MM.1S (cell line): ENCODE measurements at regions not wholly inside any gene's neighbourhood (a gene's known extent, or its start where the extent isn't known, plus 50 kb on each side); places are given as distances from the start of the nearest gene placed in this dataset.

Experiments
- DNase-seq: peaks from one replicate; pipeline ENCODE4 v3.0.0-alpha.2; 2015
- H2AFZ ChIP-seq: fragments of 300-600 bp; sonication (generic); 2 replicates; pipeline ENCODE4 v1.6.0; 2016; ENCODE audit warnings: antibody characterized with exemption, low read length
- H3F3A ChIP-seq: fragments of 300-600 bp; sonication (generic); 2 replicates; pipeline ENCODE4 v1.6.1; 2016; ENCODE audit warnings: mild to moderate bottlenecking, antibody characterized with exemption, low read length, moderate library complexity, mixed read lengths; ENCODE audit not compliant: insufficient read depth
- H3K27ac ChIP-seq: fragments of 300-600 bp; sonication (generic); 2 replicates; pipeline ENCODE4 v1.5.1; 2016; ENCODE audit warnings: mild to moderate bottlenecking, low read length
- H3K27me3 ChIP-seq: fragments of 300-600 bp; sonication (generic); replicated peaks from 2 replicates; pipeline ENCODE4 v1.6.0; 2016; ENCODE audit warnings: low read length; ENCODE audit not compliant: insufficient read depth
- H3K36me3 ChIP-seq: fragments of 300-600 bp; sonication (generic); replicated peaks from 2 replicates; pipeline ENCODE4 v1.6.1; 2016; ENCODE audit warnings: mild to moderate bottlenecking, low read length, mixed read lengths; ENCODE audit not compliant: insufficient read depth
- H3K4me1 ChIP-seq: fragments of 300-600 bp; sonication (generic); 2 replicates; pipeline ENCODE4 v1.6.1; 2016; ENCODE audit warnings: low read length, mixed read lengths
- H3K4me2 ChIP-seq: fragments of 300-600 bp; sonication (generic); 2 replicates; pipeline ENCODE4 v1.6.0; 2016; ENCODE audit warnings: low read depth, low read length
- H3K4me3 ChIP-seq: fragments of 300-600 bp; sonication (generic); 2 replicates; pipeline ENCODE4 v1.5.1; 2016; ENCODE audit warnings: low read length, mixed read lengths
- H3K79me2 ChIP-seq: fragments of 300-600 bp; sonication (generic); 2 replicates; pipeline ENCODE4 v1.6.1; 2016; ENCODE audit warnings: mixed run types, low read length, mixed read lengths
- H3K9ac ChIP-seq: fragments of 300-600 bp; sonication (generic); 2 replicates; pipeline ENCODE4 v1.6.1; 2016; ENCODE audit warnings: low read length, mixed read lengths
- H3K9me2 ChIP-seq: fragments of 300-600 bp; sonication (generic); replicated peaks from 2 replicates; pipeline ENCODE4 v1.6.1; 2016; ENCODE audit warnings: mild to moderate bottlenecking, low read length, mixed read lengths; ENCODE audit not compliant: insufficient read depth
- H3K9me3 ChIP-seq: fragments of 300-600 bp; sonication (generic); replicated peaks from 2 replicates; pipeline ENCODE4 v1.6.1; 2016; ENCODE audit warnings: mild to moderate bottlenecking, low read length, mixed read lengths; ENCODE audit not compliant: insufficient read depth
- H4K20me1 ChIP-seq: fragments of 300-600 bp; sonication (generic); 2 replicates; pipeline ENCODE4 v1.6.1; 2016; ENCODE audit warnings: mild to moderate bottlenecking, low read length, moderate library complexity, mixed read lengths; ENCODE audit not compliant: insufficient read depth
- CTCF ChIP-seq: fragments of 300-600 bp; sonication (generic); IDR thresholded peaks from 2 replicates; pipeline ENCODE4 v1.5.1; 2016; ENCODE audit warnings: antibody characterized with exemption, low read length, mixed read lengths
- EZH2 ChIP-seq: fragments of 300-600 bp; sonication (generic); optimal IDR thresholded peaks from 2 replicates; pipeline ENCODE3; 2017; ENCODE audit warnings: low read depth, mild to moderate bottlenecking, antibody characterized with exemption, low read length, mixed read lengths
- EZH2phosphoT487 ChIP-seq: fragments of 300-600 bp; sonication (generic); IDR thresholded peaks from 2 replicates; pipeline ENCODE4 v1.6.1; 2018; ENCODE audit warnings: antibody characterized with exemption, low read length

DNA sequence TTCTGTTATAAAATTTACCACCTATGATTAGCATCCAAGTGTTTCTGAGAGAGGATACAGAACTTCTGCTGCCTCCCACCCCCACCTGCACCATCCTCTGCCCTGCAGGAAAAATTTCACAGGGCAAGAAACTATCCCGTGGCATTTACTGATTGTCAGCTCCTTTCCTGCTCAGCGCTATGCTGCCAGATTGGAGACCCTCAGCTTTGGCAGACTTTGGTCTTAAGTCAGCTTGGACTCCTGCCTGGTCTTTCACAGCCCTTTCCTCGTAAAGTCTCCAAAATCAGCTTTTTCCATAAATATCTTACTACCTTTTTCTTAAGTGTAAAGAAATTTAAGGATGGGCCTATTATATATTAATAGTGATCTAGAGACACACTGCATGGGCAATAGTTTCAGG is 239.9 kb upstream of the ADAMTS9 start:
- TF ChIP-seq EZH2 = no peak
- no peak for TF ChIP-seq EZH2phosphoT487
- no peak for TF ChIP-seq CTCF
- Histone ChIP-seq H3K36me3 (no peaks in the 10 kb centered on the region), H3K79me2 (no peaks in the 10 kb centered on the region), H3K4me1 (no peaks in the 10 kb centered on the region), H3K27me3 (no peaks in the 10 kb centered on the region), H3K4me2 (no peak overlapping the region), H2AFZ (no peak overlapping the region), H3K9me2 (no peaks in the 10 kb centered on the region), H3K27ac (no peak overlapping the region), H4K20me1 (no peaks in the 10 kb centered on the region), H3K9ac (no peak overlapping the region), H3F3A (no peaks in the 10 kb centered on the region), H3K9me3 (no peaks in the 10 kb centered on the region), H3K4me3 (no peak overlapping the region)
- no peak for DNase-seq

- Histone ChIP-seq H3K27me3 (no peaks in the 10 kb centered on the region), H3F3A (no peaks in the 10 kb centered on the region), H3K36me3 (no peaks in the 10 kb centered on the region), H3K4me3 (no peak overlapping the region), H2AFZ (no peak overlapping the region), H4K20me1 (no peaks in the 10 kb centered on the region), H3K4me2 (no peak overlapping the region), H3K27ac (no peak overlapping the region), H3K9me3 (no peaks in the 10 kb centered on the region), H3K4me1 (no peaks in the 10 kb centered on the region), H3K9me2 (no peaks in the 10 kb centered on the region), H3K9ac (no peak overlapping the region), H3K79me2 (no peaks in the 10 kb centered on the region)
- DNase-seq = no peak
- no peak for TF ChIP-seq EZH2phosphoT487
- TF ChIP-seq CTCF = no peak
Observed at GRCh38 chr3:64925575-64925974, 237.8 kb upstream of the ADAMTS9 start.

- no peak overlapping the region for H3K9ac ChIP-seq
- no peak for DNase-seq
- no peak overlapping the region for H3K27ac ChIP-seq
Observed at GRCh38 chr3:64924961-64925360, 237.2 kb upstream of the ADAMTS9 start.

More at GRCh38 chr3:64924961-64925360, 237.2 kb upstream of the ADAMTS9 start:
- Histone ChIP-seq H3K36me3 (no peaks in the 10 kb centered on the region), H3K4me3 (no peak overlapping the region), H3F3A (no peaks in the 10 kb centered on the region), H3K27me3 (no peaks in the 10 kb centered on the region), H3K4me2 (no peak overlapping the region), H3K9me2 (no peaks in the 10 kb centered on the region), H2AFZ (no peak overlapping the region), H3K4me1 (no peaks in the 10 kb centered on the region), H3K9me3 (no peaks in the 10 kb centered on the region), H4K20me1 (no peaks in the 10 kb centered on the region), H3K79me2 (no peaks in the 10 kb centered on the region)
- TF ChIP-seq EZH2phosphoT487 = no peak
- TF ChIP-seq EZH2 = no peak
- TF ChIP-seq CTCF = no peak
